K562 (cell line): ENCODE measurements at regions not wholly inside any gene's neighbourhood (a gene's known extent, or its start where the extent isn't known, plus 50 kb on each side); places are given as distances from the start of the nearest gene placed in this dataset.

Experiments
- ATAC-seq: fragments of 200-7000 bp; cut with Tn5 transposase; 3 replicates; pipeline ENCODE4 v1.9.1; 2020; ENCODE audit warnings: moderate library complexity
- BruUV-seq: library from RNA; stranded (reverse); fragments of 400-500 nt; replicated peaks from 2 replicates; lab custom pipeline; 2021; lab: Mats Ljungman, UMichigan
- CTCF ChIA-PET: fragments of 300-600 bp; formaldehyde crosslinking; extraction: SDS; loops from one replicate; lab custom pipeline; 2021; ENCODE audit warnings: low intra/inter-chr PET ratio; lab: Yijun Ruan, JAX
- POLR2A ChIA-PET: fragments of 300-600, 350-650 bp; sonication (Branson Sonifier 250); formaldehyde crosslinking; extraction: SDS; loops from one replicate; lab custom pipeline; 2021; ENCODE audit warnings: antibody characterized with exemption, inconsistent platforms; lab: Yijun Ruan, JAX
- DNase-seq, 4 experiments: peaks; one replicate each; pipeline versions ENCODE4 v3.0.0 to v3.0.0-alpha.2; 2011 to 2018; ENCODE audit warnings: low spot score in 3 of 4, mixed read lengths in 3 of 4; ENCODE audit errors: extremely low read depth in 1 of 4
- FAIRE-seq: peaks from 2 replicates; lab custom pipeline; 2011; peaks lifted over from hg19 to GRCh38; lab: Jason Lieb, UNC
- H2AFZ ChIP-seq: 2 replicates; pipeline ENCODE4 v1.6.0; 2011; ENCODE audit warnings: low read depth, low read length, control low read depth, inconsistent platforms
- H3K27ac ChIP-seq: fragments of 200-600 bp; 3 replicates; pipeline ENCODE4 v1.8.0; 2011; ENCODE audit warnings: low read depth, mild to moderate bottlenecking, control low read depth, inconsistent platforms, low read length, moderate library complexity, mixed read lengths; ENCODE audit errors: extremely low read depth
- H3K27me3 ChIP-seq, 2 experiments: fragments of 300-600 bp in 1 of 2; 2 replicates in 1 of 2; 3 replicates in 1 of 2; pipeline versions ENCODE4 v1.6.0 to v1.8.0; 2011; ENCODE audit warnings: inconsistent platforms in 2 of 2, low read length in 2 of 2, mild to moderate bottlenecking in 1 of 2, mixed read lengths in 1 of 2, moderate library complexity in 1 of 2; ENCODE audit not compliant: control insufficient read depth in 2 of 2, insufficient read depth in 2 of 2
- H3K36me3 ChIP-seq: fragments of 300-600 bp; 3 replicates; pipeline ENCODE4 v1.8.0; 2011; ENCODE audit warnings: mild to moderate bottlenecking, low read length, inconsistent platforms; ENCODE audit not compliant: control insufficient read depth, insufficient read depth
- H3K4me1 ChIP-seq, 2 experiments: fragments of 200-600 bp in 1 of 2; replicated peaks in 1 of 2; 2 replicates in 1 of 2; 3 replicates in 1 of 2; pipeline versions ENCODE4 v1.5.1 to v1.8.0; 2011; ENCODE audit warnings: inconsistent platforms in 2 of 2, low read length in 2 of 2, mild to moderate bottlenecking in 1 of 2, mixed read lengths in 1 of 2, moderate library complexity in 1 of 2; ENCODE audit not compliant: control insufficient read depth in 2 of 2, insufficient read depth in 2 of 2
- H3K4me2 ChIP-seq: 2 replicates; pipeline ENCODE4 v1.6.1; 2011; ENCODE audit warnings: low read length, control low read depth, inconsistent platforms, mixed read lengths; ENCODE audit not compliant: insufficient read depth
- H3K4me3 ChIP-seq: fragments of 200-600 bp; sonication (generic), shearing (Covaris generic); 2 replicates; pipeline ENCODE4 v1.5.1; 2016; ENCODE audit warnings: control low read depth, inconsistent platforms
- H3K79me2 ChIP-seq: fragments of 200-600 bp; 3 replicates; pipeline ENCODE4 v1.8.0; 2011; ENCODE audit warnings: low read length, inconsistent platforms; ENCODE audit not compliant: control insufficient read depth, insufficient read depth
- H3K9ac ChIP-seq, 2 experiments: 2 replicates each; pipeline versions ENCODE4 v1.6.0 to v1.6.1; 2011; ENCODE audit warnings: low read depth in 2 of 2, low read length in 2 of 2, control low read depth in 1 of 2, inconsistent platforms in 1 of 2, mild to moderate bottlenecking in 1 of 2, mixed read lengths in 1 of 2; ENCODE audit not compliant: insufficient read depth in 1 of 2
- H3K9me1 ChIP-seq: one replicate; pipeline ENCODE4 v1.6.0; 2011; ENCODE audit warnings: inconsistent platforms, mild to moderate bottlenecking, low read length, moderate library complexity; ENCODE audit not compliant: control insufficient read depth, insufficient read depth
- H3K9me3 ChIP-seq: replicated peaks from 2 replicates; pipeline ENCODE4 v1.5.1; 2011; ENCODE audit warnings: low read depth, low read length, inconsistent platforms; ENCODE audit not compliant: control insufficient read depth, insufficient read depth
- H4K20me1 ChIP-seq: replicated peaks from 2 replicates; pipeline ENCODE4 v1.6.1; 2011; ENCODE audit warnings: low read length, inconsistent platforms, mixed read lengths; ENCODE audit not compliant: control insufficient read depth, insufficient read depth
- CXXC5 ChIP-seq: fragments of 250-450 bp; sonication (Bioruptor Pico); IDR thresholded peaks from 2 replicates; pipeline ENCODE4 v1.8.0; 2022; ENCODE audit warnings: inconsistent platforms, mild to moderate bottlenecking, moderate library complexity
- HNRNPK ChIP-seq: fragments of 200-400 bp; formaldehyde crosslinking; IDR thresholded peaks from one replicate; pipeline ENCODE4 v1.6.1; 2018; ENCODE audit warnings: mild to moderate bottlenecking, low read depth, low read length; ENCODE audit not compliant: poor library complexity, severe bottlenecking
- MECOM ChIP-seq: fragments of 250-450 bp; sonication (Bioruptor Pico); IDR thresholded peaks from 2 replicates; pipeline ENCODE4 v1.8.0; 2022; ENCODE audit warnings: inconsistent platforms
- PURB ChIP-seq: sonication (generic); formaldehyde crosslinking; IDR thresholded peaks from 2 replicates; pipeline ENCODE4 v1.9.0; 2021; ENCODE audit warnings: low read depth, mild to moderate bottlenecking, missing genetic modification reagents
- SMC3 ChIP-seq: conservative IDR thresholded peaks from 2 replicates; pipeline ENCODE4 v1.6.1; 2011; ENCODE audit warnings: low read depth, low read length, improper control_type of control experiment; ENCODE audit not compliant: insufficient read depth
- ZNF561 ChIP-seq: fragments of 450-650 bp; formaldehyde crosslinking; conservative IDR thresholded peaks from 2 replicates; pipeline ENCODE4 v1.4.0; 2020; ENCODE audit warnings: mild to moderate bottlenecking, moderate library complexity
- in situ Hi-C: fragments of 300-500 bp; cut with MboI; formaldehyde crosslinking; loops from 4 replicates; pipeline ENCODE4 v1.15.0; 2018; ENCODE audit warnings: inconsistent platforms, mixed read lengths
- intact Hi-C: fragments of 100-400 bp; cut with micrococcal nuclease; formaldehyde crosslinking; loops from 2 replicates; pipeline ENCODE4 v1.14.2; 2022
- TF ChIP-seq, protein P1 (sequence below): sonication (generic); formaldehyde crosslinking; IDR thresholded peaks from 2 replicates; pipeline ENCODE4 v1.8.0; 2022; ENCODE audit warnings: mild to moderate bottlenecking, missing genetic modification reagents
- TF ChIP-seq, protein P2 (sequence below): sonication (generic); formaldehyde crosslinking; IDR thresholded peaks from 2 replicates; pipeline ENCODE4 v1.8.0; 2022; ENCODE audit warnings: mild to moderate bottlenecking, missing genetic modification reagents
- TF ChIP-seq, protein P3 (sequence below), 2 experiments: fragments of 450-650 bp; formaldehyde crosslinking in 1 of 2; IDR thresholded peaks; 2 replicates each; pipeline versions ENCODE4 v1.4.0 to v1.6.1; 2014 to 2020; ENCODE audit warnings: mild to moderate bottlenecking in 2 of 2, borderline replicate concordance in 1 of 2, low read depth in 1 of 2

DNA sequence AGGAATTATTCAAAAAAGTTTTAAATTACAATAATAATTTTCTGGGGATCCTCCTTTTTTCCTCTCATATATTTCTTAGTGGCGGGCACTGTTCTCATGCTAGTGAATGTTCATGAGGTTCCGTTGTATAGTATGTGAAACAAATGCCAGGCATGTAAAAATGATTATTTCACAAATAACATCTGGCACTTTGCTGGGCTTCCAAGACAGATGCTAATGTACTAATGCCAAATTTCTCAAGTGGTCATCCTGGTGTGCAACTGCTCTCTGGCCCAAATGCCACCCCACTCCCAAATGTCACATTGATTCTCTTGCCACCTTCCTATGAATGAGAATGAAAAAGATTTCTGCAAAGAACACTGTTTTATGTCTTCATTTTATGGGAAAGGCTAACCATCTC, 564.0 kb upstream of the GCFC2 start (continued):
- TF ChIP-seq, protein P1, sequence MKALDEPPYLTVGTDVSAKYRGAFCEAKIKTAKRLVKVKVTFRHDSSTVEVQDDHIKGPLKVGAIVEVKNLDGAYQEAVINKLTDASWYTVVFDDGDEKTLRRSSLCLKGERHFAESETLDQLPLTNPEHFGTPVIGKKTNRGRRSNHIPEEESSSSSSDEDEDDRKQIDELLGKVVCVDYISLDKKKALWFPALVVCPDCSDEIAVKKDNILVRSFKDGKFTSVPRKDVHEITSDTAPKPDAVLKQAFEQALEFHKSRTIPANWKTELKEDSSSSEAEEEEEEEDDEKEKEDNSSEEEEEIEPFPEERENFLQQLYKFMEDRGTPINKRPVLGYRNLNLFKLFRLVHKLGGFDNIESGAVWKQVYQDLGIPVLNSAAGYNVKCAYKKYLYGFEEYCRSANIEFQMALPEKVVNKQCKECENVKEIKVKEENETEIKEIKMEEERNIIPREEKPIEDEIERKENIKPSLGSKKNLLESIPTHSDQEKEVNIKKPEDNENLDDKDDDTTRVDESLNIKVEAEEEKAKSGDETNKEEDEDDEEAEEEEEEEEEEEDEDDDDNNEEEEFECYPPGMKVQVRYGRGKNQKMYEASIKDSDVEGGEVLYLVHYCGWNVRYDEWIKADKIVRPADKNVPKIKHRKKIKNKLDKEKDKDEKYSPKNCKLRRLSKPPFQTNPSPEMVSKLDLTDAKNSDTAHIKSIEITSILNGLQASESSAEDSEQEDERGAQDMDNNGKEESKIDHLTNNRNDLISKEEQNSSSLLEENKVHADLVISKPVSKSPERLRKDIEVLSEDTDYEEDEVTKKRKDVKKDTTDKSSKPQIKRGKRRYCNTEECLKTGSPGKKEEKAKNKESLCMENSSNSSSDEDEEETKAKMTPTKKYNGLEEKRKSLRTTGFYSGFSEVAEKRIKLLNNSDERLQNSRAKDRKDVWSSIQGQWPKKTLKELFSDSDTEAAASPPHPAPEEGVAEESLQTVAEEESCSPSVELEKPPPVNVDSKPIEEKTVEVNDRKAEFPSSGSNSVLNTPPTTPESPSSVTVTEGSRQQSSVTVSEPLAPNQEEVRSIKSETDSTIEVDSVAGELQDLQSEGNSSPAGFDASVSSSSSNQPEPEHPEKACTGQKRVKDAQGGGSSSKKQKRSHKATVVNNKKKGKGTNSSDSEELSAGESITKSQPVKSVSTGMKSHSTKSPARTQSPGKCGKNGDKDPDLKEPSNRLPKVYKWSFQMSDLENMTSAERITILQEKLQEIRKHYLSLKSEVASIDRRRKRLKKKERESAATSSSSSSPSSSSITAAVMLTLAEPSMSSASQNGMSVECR (CRISPR knock-in tag) = no peak
- TF ChIP-seq, protein P2, sequence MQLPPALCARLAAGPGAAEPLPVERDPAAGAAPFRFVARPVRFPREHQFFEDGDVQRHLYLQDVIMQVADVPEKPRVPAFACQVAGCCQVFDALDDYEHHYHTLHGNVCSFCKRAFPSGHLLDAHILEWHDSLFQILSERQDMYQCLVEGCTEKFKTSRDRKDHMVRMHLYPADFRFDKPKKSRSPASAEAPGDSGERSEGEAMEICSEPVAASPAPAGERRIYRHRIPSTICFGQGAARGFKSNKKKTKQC (CRISPR knock-in tag) = no peak
- TF ChIP-seq SMC3 = no peak

DNA sequence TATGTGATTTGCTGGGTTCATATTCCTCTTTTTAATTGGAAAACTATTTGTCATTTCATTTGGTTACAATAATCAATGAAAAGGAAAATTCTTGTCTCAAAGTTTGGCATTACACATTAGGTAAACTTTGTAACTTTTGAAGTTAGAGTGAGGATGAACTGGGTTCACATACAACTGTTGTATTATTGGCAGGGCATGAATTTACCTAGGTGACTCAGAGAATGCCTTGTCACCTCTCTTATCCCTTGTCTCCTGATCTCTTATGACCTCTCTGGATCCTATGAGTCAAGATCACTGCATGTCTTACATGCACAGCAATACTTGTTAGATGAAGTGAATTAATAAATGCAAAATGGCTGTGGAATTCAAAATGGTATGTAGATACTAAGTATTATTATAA, 563.4 kb upstream of the GCFC2 start:
- Histone ChIP-seq H3K79me2 (no peaks in the 10 kb centered on the region), H3K36me3 (no peaks in the 10 kb centered on the region), H3K4me1 (no peaks in the 10 kb centered on the region), H2AFZ (no peak overlapping the region), H4K20me1 (no peaks in the 10 kb centered on the region), H3K4me3 (no peak overlapping the region), H3K9me1 (no peaks in the 10 kb centered on the region), H3K27ac (no peak overlapping the region), H3K9ac (no peak overlapping the region), H3K4me2 (no peak overlapping the region), H3K9me3 (no peaks in the 10 kb centered on the region), H3K27me3 (no peaks in the 10 kb centered on the region)
- in situ Hi-C loops = no loop called here
- ATAC-seq (no peak), FAIRE-seq (no peak), DNase-seq (no peak)
- intact Hi-C loops = no loop called here
- CTCF ChIA-PET = no interaction called here
- POLR2A ChIA-PET = no interaction called here
- BruUV-seq = no TSS peak
- TF ChIP-seq CXXC5 (CRISPR knock-in tag) = no peak
- no peak for TF ChIP-seq PURB
- TF ChIP-seq ZNF561 (CRISPR knock-in tag) = no peak
- no peak for TF ChIP-seq HNRNPK
- TF ChIP-seq, protein P3, sequence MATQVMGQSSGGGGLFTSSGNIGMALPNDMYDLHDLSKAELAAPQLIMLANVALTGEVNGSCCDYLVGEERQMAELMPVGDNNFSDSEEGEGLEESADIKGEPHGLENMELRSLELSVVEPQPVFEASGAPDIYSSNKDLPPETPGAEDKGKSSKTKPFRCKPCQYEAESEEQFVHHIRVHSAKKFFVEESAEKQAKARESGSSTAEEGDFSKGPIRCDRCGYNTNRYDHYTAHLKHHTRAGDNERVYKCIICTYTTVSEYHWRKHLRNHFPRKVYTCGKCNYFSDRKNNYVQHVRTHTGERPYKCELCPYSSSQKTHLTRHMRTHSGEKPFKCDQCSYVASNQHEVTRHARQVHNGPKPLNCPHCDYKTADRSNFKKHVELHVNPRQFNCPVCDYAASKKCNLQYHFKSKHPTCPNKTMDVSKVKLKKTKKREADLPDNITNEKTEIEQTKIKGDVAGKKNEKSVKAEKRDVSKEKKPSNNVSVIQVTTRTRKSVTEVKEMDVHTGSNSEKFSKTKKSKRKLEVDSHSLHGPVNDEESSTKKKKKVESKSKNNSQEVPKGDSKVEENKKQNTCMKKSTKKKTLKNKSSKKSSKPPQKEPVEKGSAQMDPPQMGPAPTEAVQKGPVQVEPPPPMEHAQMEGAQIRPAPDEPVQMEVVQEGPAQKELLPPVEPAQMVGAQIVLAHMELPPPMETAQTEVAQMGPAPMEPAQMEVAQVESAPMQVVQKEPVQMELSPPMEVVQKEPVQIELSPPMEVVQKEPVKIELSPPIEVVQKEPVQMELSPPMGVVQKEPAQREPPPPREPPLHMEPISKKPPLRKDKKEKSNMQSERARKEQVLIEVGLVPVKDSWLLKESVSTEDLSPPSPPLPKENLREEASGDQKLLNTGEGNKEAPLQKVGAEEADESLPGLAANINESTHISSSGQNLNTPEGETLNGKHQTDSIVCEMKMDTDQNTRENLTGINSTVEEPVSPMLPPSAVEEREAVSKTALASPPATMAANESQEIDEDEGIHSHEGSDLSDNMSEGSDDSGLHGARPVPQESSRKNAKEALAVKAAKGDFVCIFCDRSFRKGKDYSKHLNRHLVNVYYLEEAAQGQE (IDR thresholded peaks at IDR 0.05; ENCODE audit: borderline replicate concordance) = no peak
- TF ChIP-seq, protein P3 (CRISPR knock-in tag; IDR thresholded peaks at IDR 0.05; ENCODE audit: low read depth) = no peak
- no peak for TF ChIP-seq MECOM (CRISPR knock-in tag)
